ENCODE measurements at regions not wholly inside any gene's neighbourhood (a gene's known extent, or its start where the extent isn't known, plus 50 kb on each side); places are given as distances from the start of the nearest gene placed in this dataset.

DNA sequence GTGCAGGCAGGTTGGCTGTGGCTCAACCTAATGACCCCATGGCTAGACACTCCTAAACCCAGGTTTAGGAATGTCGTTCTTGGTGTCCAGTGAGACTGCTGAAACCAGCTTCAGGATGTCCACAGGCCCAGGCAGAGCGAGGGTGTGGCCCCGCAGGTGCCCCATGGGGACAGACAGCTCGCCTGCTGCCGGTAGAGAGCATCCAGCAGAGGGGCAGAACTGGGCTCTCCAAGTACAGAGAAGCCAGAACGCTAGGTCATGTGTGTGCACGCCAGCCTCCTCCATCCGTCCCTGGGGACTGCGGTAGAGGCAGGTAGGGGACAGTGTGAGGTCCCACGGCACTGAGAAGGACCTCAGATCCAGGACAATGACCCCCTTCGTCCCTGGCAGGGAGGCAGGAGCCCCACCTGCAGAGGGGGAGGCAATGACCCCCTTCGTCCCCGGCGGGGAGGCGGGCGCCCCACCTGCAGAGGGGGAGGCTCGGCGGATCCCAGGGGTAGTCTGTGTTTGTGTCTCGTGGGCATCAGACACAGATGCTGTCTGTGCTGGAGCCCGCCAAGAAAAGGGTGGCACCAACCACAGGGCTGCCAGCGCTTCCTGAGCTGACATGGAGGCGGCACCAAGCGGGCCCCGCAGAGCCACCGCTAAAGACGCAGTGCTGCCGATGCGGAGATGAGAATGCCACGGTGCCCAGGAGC, 118.4 kb downstream of the FAM53A start:
- no peak overlapping the region for H3K4me3 ChIP-seq (ENCODE audit: low read length)
- no peak for DNase-seq (ENCODE audit: low read depth, low spot score)
- no CpG with 5 or more reads among the region's 29 CpGs for WGBS (ENCODE audit: insufficient coverage, insufficient read length)

DNA sequence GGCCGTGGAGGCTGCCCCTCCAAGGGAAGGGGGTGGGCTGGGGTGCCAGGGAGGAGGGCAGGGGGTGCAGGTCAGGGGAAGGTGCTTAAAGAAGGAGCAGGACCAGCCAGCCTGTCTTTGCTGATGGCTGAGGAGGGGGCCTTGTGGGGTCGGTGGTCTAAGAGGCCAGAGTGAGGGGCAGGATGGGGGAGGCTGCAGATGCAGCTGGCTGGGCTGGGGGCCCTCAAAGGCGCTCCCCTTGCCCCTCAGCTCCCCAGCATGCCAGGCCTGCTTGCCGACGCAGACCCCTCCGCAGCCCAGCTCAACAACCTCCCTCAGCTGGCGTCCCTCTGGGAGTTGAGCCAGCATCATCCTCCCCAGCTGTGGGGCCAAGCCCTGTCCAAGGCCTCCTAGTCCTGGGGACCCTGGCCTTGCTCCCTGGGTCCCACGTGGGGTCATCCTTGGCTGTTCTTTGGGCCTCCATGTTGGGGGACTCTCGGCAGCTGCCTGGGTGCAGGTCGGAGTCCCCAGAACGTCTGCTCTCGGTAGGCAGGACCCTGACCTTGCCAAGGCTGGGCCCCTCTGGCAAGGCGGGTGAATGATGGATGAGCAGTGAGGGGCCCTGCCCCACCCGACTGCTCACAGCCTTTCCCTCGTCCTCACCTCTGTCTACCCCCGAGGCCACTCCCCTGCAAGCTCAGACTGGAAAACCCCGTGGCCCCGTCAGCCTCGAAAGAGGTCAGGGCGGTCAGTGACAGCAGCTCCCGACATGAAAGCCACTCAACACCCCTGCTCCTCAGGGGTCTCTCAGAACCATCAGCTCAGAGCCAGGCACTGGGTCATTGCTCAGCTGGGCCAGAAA, 119.4 kb downstream of the FAM53A start:
- H3K27me3 ChIP-seq (ENCODE audit: control insufficient read depth, insufficient read depth, low read length): no peaks in the 10 kb centered on the region
- no peak overlapping the region for H3K4me3 ChIP-seq (ENCODE audit: low read length)
- H3K9me3 ChIP-seq (ENCODE audit: control insufficient read depth, insufficient read depth, low read length): no peaks in the 10 kb centered on the region
- no peak for DNase-seq (ENCODE audit: low read depth, low spot score)
- no peaks in the 10 kb centered on the region for H3K36me3 ChIP-seq (ENCODE audit: control insufficient read depth, insufficient read depth, low read length)
- no peak overlapping the region for H3K27ac ChIP-seq (ENCODE audit: low read length)
- H3K4me1 ChIP-seq (ENCODE audit: control insufficient read depth, insufficient read depth, low read length): peaks cover 9% of the 10 kb centered on the region; the same call in 1 of the 2 replicates
- WGBS (ENCODE audit: insufficient coverage, insufficient read length): no CpG with 5 or more reads among the region's 21 CpGs

More for the DNA sequence above, 118.4 kb downstream of the FAM53A start:
- H3K36me3 ChIP-seq (ENCODE audit: control insufficient read depth, insufficient read depth, low read length): no peaks in the 10 kb centered on the region; the same call in 1 of the 2 replicates
- peaks cover 9% of the 10 kb centered on the region for H3K4me1 ChIP-seq (ENCODE audit: control insufficient read depth, insufficient read depth, low read length)
- H3K27ac ChIP-seq (ENCODE audit: low read length): no peak overlapping the region
- no peaks in the 10 kb centered on the region for H3K27me3 ChIP-seq (ENCODE audit: control insufficient read depth, insufficient read depth, low read length)
- no peaks in the 10 kb centered on the region for H3K9me3 ChIP-seq (ENCODE audit: control insufficient read depth, insufficient read depth, low read length)

DNA sequence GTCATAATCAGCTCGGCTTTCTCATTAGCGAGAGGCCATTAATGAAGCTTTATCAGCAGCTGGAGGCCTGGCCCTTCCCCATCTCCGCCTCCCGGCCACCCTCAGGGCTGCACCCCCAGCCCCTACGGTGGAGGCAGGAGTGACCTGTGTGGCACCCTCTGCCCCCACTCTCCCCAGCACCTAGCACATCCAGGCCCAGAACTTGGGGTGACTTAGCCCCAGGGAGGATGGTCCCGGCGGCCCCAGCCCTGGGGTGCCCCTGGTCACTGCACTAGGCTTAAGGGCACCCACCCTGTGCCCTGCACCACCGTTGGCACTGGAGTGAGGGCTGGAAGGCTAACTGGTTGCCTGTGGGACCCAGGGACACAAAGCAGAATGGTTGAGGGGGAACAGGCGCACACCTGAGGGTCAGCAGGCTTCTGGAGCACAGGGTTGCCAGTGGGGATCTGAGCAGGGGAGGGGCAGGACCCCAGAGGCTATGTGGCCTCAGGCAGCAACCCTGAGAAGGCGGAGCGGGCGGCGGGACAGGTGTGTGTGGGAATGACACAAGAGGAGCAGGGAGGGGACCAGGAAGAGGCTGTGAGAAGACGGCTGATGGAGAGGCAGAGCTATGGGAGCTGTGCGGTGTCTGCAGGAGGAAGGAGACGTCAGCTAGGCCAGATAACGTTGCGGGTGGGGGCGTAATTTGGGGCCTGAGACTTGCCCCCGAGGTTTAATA, 120.2 kb downstream of the FAM53A start:
- no CpG with 5 or more reads among the region's 20 CpGs for WGBS (ENCODE audit: insufficient coverage, insufficient read length)
- no peak overlapping the region for H3K4me3 ChIP-seq (ENCODE audit: low read length)
- no peaks in the 10 kb centered on the region for H3K27me3 ChIP-seq (ENCODE audit: control insufficient read depth, insufficient read depth, low read length)
- DNase-seq (ENCODE audit: low read depth, low spot score): no peak
- H3K27ac ChIP-seq (ENCODE audit: low read length): no peak overlapping the region
- peaks cover 9% of the 10 kb centered on the region; the same call in 1 of the 2 replicates for H3K4me1 ChIP-seq (ENCODE audit: control insufficient read depth, insufficient read depth, low read length)
- H3K9me3 ChIP-seq (ENCODE audit: control insufficient read depth, insufficient read depth, low read length): no peaks in the 10 kb centered on the region
- no peaks in the 10 kb centered on the region for H3K36me3 ChIP-seq (ENCODE audit: control insufficient read depth, insufficient read depth, low read length)

DNA sequence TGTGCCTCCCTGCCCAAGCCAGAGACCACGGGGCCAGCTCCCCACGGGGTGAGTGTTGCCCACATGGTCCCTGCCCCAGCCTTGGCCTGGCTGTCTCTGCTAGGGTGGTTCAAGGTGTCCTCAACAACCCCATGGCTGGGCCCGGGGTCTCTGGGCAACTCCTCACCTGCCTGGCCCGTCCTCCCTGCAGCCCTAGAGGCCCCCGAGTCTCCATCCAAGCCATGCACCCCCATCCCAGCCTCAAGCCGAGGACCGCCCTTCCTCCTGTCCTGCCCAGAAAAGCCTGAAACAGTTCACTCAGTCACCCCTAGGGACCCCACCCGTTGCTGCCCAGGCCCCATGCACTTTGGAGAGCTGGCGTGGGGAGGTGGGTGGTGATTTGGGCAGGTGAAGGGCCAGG, 120.9 kb downstream of the FAM53A start:
- peaks cover 9% of the 10 kb centered on the region; the same call in 1 of the 2 replicates for H3K4me1 ChIP-seq (ENCODE audit: control insufficient read depth, insufficient read depth, low read length)
- WGBS (ENCODE audit: insufficient coverage, insufficient read length): no CpG with 5 or more reads among the region's 9 CpGs

GRCh38 chr4:1562771-1563170, 121.3 kb downstream of the FAM53A start:
- Histone ChIP-seq H3K4me3 (ENCODE audit: low read length) (no peak overlapping the region), H3K4me1 (ENCODE audit: control insufficient read depth, insufficient read depth, low read length) (peaks cover 8% of the 10 kb centered on the region; the same call in 1 of the 2 replicates), H3K27ac (ENCODE audit: low read length) (no peak overlapping the region), H3K36me3 (ENCODE audit: control insufficient read depth, insufficient read depth, low read length) (no peaks in the 10 kb centered on the region), H3K27me3 (ENCODE audit: control insufficient read depth, insufficient read depth, low read length) (no peaks in the 10 kb centered on the region), H3K9me3 (ENCODE audit: control insufficient read depth, insufficient read depth, low read length) (no peaks in the 10 kb centered on the region)
- WGBS (ENCODE audit: insufficient coverage, insufficient read length): no CpG with 5 or more reads among the region's 12 CpGs
- DNase-seq (ENCODE audit: low read depth, low spot score): no peak

More for the DNA sequence above, 120.9 kb downstream of the FAM53A start:
- Histone ChIP-seq H3K4me3 (ENCODE audit: low read length) (no peak overlapping the region), H3K27me3 (ENCODE audit: control insufficient read depth, insufficient read depth, low read length) (no peaks in the 10 kb centered on the region), H3K9me3 (ENCODE audit: control insufficient read depth, insufficient read depth, low read length) (no peaks in the 10 kb centered on the region), H3K27ac (ENCODE audit: low read length) (no peak overlapping the region), H3K36me3 (ENCODE audit: control insufficient read depth, insufficient read depth, low read length) (no peaks in the 10 kb centered on the region)
- no peak for DNase-seq (ENCODE audit: low read depth, low spot score)

DNA sequence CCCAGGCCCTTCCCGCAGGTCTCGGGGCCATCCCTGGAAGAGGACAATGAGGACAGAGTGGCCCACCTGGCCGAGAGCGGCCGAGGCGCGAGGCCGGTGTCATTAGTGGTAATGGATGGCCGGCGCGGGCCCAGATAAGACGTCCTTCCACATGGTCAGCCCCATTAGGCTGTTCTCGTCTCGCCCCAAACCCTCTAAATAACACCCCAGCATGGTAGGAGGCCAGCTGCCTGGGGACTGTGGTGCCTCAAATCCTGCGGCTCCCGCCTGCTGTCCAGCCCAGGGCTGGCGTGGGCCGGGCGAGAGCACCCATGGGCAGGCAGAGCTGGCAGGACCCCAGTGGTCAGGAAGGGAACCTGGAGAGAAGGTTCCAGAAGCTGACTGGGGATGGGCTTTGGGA, 121.7 kb downstream of the FAM53A start:
- DNase-seq (ENCODE audit: low read depth, low spot score): no peak
- Histone ChIP-seq H3K4me3 (ENCODE audit: low read length) (no peak overlapping the region), H3K9me3 (ENCODE audit: control insufficient read depth, insufficient read depth, low read length) (no peaks in the 10 kb centered on the region), H3K27ac (ENCODE audit: low read length) (no peak overlapping the region), H3K27me3 (ENCODE audit: control insufficient read depth, insufficient read depth, low read length) (no peaks in the 10 kb centered on the region), H3K36me3 (ENCODE audit: control insufficient read depth, insufficient read depth, low read length) (no peaks in the 10 kb centered on the region), H3K4me1 (ENCODE audit: control insufficient read depth, insufficient read depth, low read length) (peaks cover 7% of the 10 kb centered on the region; the same call in 1 of the 2 replicates)
- WGBS (ENCODE audit: insufficient coverage, insufficient read length): no CpG with 5 or more reads among the region's 19 CpGs

- Histone ChIP-seq H3K4me1 (ENCODE audit: control insufficient read depth, insufficient read depth, low read length) (peaks cover 5% of the 10 kb centered on the region; the same call in 1 of the 2 replicates), H3K27me3 (ENCODE audit: control insufficient read depth, insufficient read depth, low read length) (no peaks in the 10 kb centered on the region), H3K36me3 (ENCODE audit: control insufficient read depth, insufficient read depth, low read length) (no peaks in the 10 kb centered on the region), H3K9me3 (ENCODE audit: control insufficient read depth, insufficient read depth, low read length) (no peaks in the 10 kb centered on the region), H3K27ac (ENCODE audit: low read length) (no peak overlapping the region), H3K4me3 (ENCODE audit: low read length) (no peak overlapping the region)
- DNase-seq (ENCODE audit: low read depth, low spot score): no peak
- WGBS (ENCODE audit: insufficient coverage, insufficient read length): no CpG with 5 or more reads among the region's 26 CpGs
Measured at GRCh38 chr4:1561286-1561990, 122.7 kb downstream of the FAM53A start.

- DNase-seq (ENCODE audit: low read depth, low spot score): no peak
- H3K4me3 ChIP-seq (ENCODE audit: low read length): no peak overlapping the region
- no peak overlapping the region for H3K27ac ChIP-seq (ENCODE audit: low read length)
- no CpG with 5 or more reads among the region's 40 CpGs for WGBS (ENCODE audit: insufficient coverage, insufficient read length)
- H3K4me1 ChIP-seq (ENCODE audit: control insufficient read depth, insufficient read depth, low read length): no peaks in the 10 kb centered on the region; the same call in 1 of the 2 replicates
- H3K9me3 ChIP-seq (ENCODE audit: control insufficient read depth, insufficient read depth, low read length): no peaks in the 10 kb centered on the region
- H3K36me3 ChIP-seq (ENCODE audit: control insufficient read depth, insufficient read depth, low read length): no peaks in the 10 kb centered on the region
- no peaks in the 10 kb centered on the region for H3K27me3 ChIP-seq (ENCODE audit: control insufficient read depth, insufficient read depth, low read length)
Measured at GRCh38 chr4:1559896-1560650, 124.0 kb downstream of the FAM53A start.

- DNase-seq (ENCODE audit: low read depth, low spot score): no peak
- Histone ChIP-seq H3K4me3 (ENCODE audit: low read length) (no peak overlapping the region), H3K36me3 (ENCODE audit: control insufficient read depth, insufficient read depth, low read length) (no peaks in the 10 kb centered on the region), H3K9me3 (ENCODE audit: control insufficient read depth, insufficient read depth, low read length) (no peaks in the 10 kb centered on the region), H3K27me3 (ENCODE audit: control insufficient read depth, insufficient read depth, low read length) (no peaks in the 10 kb centered on the region), H3K27ac (ENCODE audit: low read length) (no peak overlapping the region), H3K4me1 (ENCODE audit: control insufficient read depth, insufficient read depth, low read length) (no peaks in the 10 kb centered on the region; the same call in 1 of the 2 replicates)
- WGBS (ENCODE audit: insufficient coverage, insufficient read length): no CpG with 5 or more reads among the region's 10 CpGs
Measured at GRCh38 chr4:1558205-1558604, 125.9 kb downstream of the FAM53A start.

Measured in iPS DF 6.9 (cell line).